ENCODE measurements at regions not wholly inside any gene's neighbourhood (a gene's known extent, or its start where the extent isn't known, plus 50 kb on each side); places are given as distances from the start of the nearest gene placed in this dataset.

DNA sequence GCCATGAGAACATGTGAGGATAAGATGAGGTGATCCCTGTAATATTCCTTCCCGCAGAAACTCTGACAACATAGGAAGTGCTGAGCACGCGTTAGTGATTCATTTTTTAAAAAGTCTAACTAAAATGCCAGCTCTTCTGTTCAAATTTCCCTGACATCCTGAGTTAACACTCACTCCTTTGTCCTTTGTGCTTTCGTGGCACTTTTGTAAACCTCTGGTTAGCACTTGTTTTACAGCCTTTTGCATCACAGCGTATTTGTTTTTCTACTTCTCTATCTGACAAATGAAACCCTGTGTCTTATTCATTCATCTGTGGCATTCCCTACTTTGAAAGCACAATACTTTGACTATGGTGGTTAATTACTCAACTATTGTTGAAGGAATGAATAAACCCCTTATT lies 313.6 kb downstream of the NUAK1 start:
- TF ChIP-seq, protein P1, sequence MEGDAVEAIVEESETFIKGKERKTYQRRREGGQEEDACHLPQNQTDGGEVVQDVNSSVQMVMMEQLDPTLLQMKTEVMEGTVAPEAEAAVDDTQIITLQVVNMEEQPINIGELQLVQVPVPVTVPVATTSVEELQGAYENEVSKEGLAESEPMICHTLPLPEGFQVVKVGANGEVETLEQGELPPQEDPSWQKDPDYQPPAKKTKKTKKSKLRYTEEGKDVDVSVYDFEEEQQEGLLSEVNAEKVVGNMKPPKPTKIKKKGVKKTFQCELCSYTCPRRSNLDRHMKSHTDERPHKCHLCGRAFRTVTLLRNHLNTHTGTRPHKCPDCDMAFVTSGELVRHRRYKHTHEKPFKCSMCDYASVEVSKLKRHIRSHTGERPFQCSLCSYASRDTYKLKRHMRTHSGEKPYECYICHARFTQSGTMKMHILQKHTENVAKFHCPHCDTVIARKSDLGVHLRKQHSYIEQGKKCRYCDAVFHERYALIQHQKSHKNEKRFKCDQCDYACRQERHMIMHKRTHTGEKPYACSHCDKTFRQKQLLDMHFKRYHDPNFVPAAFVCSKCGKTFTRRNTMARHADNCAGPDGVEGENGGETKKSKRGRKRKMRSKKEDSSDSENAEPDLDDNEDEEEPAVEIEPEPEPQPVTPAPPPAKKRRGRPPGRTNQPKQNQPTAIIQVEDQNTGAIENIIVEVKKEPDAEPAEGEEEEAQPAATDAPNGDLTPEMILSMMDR (IDR thresholded peaks at IDR 0.05; ENCODE audit: insufficient read depth, low read depth, low read length): no peak
- no peak for DNase-seq (ENCODE audit: low read depth)
- no peak overlapping the region for H3K4me3 ChIP-seq (ENCODE audit: low read depth, low read length)

DNA sequence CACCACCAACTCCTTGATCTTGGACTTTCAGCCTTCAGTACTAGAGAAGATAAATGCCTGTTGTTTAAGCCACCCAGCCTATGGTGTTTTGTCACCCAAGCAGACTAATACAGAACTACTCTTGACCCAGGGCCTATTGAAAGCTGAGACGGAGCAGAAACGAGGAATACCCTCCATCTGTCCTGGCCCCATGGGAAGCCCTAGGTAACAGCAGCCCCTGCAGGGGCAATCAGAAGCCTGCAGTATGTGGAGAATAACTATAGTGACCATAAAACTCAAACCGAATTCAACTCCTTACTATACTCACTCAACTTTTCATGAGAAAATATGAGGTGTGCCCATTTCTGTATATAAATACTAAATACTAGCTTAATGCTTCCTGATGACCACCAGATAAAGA lies 307.4 kb downstream of the NUAK1 start:
- TF ChIP-seq, protein P1 (IDR thresholded peaks at IDR 0.05; ENCODE audit: insufficient read depth, low read depth, low read length): no peak
- no peak for DNase-seq (ENCODE audit: low read depth)
- H3K4me3 ChIP-seq (ENCODE audit: low read depth, low read length): no peak overlapping the region

DNA sequence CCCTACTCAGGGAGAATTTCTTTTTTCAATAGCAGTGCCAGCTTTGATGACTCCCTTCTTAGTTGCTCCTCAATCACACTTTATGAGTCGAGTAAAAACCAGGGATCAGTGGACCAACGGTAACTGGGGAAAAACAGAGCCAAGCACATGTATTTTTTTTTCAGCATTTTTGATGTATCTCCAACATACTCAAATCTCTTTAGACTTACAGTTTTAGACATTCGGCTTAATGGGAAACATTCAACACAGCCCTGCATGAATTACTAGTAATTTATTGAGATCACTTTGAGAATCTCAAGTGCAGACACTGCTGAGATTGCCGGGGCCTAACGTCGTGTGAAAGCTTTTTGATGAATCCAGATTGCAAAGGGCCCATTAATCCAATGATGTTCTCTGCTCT lies 306.7 kb downstream of the NUAK1 start:
- TF ChIP-seq, protein P1 (IDR thresholded peaks at IDR 0.05; ENCODE audit: insufficient read depth, low read depth, low read length): no peak
- no peak overlapping the region for H3K4me3 ChIP-seq (ENCODE audit: low read depth, low read length)
- DNase-seq (ENCODE audit: low read depth): no peak

DNA sequence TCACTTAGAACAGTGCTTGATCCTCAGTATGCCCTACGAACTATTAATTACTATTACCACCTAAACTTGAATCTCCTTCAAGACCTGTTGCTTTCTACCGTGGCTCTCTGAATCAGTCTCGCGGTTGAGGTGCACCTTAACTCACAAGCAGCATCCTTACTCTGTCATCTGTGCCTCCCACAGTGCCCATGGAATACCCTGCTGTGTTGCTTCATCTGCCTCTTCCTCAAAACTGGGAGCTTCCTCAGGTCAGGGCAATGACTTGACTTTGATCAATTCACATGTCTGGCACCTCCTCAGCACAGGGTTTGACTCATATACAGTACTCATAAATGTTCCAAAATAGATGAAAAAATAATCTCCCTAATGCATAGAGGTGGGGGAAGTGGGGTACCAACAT lies 305.9 kb downstream of the NUAK1 start:
- TF ChIP-seq, protein P1 (IDR thresholded peaks at IDR 0.05; ENCODE audit: insufficient read depth, low read depth, low read length): no peak
- no peak for DNase-seq (ENCODE audit: low read depth)
- H3K4me3 ChIP-seq (ENCODE audit: low read depth, low read length): no peak overlapping the region

DNA sequence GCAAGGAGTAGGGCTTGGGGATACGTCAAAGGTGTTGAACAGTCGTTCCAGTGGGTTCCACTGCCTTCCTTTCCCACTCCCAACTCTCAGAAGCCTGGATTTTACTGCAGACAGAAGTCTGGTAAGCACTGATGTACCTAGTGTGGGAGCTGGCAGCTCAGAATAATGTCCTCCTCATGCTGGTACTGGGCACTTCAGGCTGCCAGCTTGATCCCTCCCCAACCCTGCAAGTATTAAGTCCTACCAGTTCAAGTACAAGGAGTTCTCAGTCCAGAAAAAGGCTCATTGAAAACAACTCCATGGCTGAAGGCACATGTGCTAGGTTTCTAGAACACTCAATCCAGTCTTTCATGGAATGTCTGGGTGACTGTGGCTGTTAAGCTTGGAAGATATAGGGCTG lies 304.3 kb downstream of the NUAK1 start:
- DNase-seq (ENCODE audit: low read depth): no peak
- TF ChIP-seq, protein P1 (IDR thresholded peaks at IDR 0.05; ENCODE audit: insufficient read depth, low read depth, low read length): no peak

DNA sequence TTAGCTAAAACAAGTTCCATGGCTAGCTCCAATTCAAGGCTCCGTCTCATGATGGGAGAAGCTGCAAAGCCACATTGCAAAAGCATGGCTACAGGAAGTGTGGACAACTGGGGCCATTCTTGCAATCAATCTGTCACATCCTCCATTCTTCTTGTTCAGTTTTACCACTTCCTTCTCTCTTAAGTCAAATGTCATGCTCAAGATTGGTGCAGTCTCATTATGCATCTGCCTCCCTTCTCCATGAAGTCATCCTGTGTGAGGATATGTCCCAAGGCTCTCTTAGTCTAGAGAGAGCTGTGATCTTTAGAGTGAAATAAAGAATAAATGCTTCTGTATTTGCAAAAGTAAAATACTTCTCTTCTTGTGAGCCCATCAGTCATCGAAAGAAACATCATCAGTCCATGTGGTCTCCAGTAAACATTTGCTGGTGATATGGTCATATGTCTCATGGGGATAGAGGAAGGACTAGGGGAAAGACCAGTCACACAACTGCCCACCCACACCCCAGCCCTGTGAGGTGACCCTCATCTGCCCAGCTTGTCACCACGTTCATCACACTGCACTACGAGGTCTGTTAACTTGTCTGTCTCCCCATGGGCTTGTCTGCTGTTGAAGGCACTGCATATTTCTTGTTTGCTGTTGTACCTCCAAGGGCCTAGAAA lies 303.0 kb downstream of the NUAK1 start:
- H3K4me3 ChIP-seq (ENCODE audit: low read depth, low read length): no peak overlapping the region
- TF ChIP-seq, protein P1 (IDR thresholded peaks at IDR 0.05; ENCODE audit: insufficient read depth, low read depth, low read length): no peak
- DNase-seq (ENCODE audit: low read depth): no peak

More for the DNA sequence above, 304.3 kb downstream of the NUAK1 start:
- H3K4me3 ChIP-seq (ENCODE audit: low read depth, low read length): no peak overlapping the region

DNA sequence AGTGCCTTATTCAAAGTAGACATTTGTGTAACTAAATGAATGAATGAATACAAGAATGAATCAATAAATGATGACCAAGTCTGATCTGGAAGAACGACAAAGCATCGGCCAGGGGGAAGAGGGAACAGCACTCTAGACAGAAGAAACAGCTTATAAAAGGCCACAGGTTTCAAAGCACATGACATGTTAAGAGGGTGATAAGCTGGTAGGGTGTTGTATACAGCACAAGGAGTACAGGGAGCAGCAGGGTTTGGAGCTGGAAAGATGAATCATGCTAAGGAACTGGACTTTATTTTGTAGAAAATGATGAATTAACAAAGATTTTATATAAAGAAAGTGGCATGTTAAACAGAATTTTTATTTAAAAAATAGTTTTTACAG lies 302.5 kb downstream of the NUAK1 start:
- TF ChIP-seq, protein P1 (IDR thresholded peaks at IDR 0.05; ENCODE audit: insufficient read depth, low read depth, low read length): no peak
- DNase-seq (ENCODE audit: low read depth): no peak
- no peak overlapping the region for H3K4me3 ChIP-seq (ENCODE audit: low read depth, low read length)

Data from fibroblast of villous mesenchyme (primary cell).